ENCODE measurements at regions not wholly inside any gene's neighbourhood (a gene's known extent, or its start where the extent isn't known, plus 50 kb on each side); places are given as distances from the start of the nearest gene placed in this dataset.

- Histone ChIP-seq H3K4me2 (ENCODE audit: low read depth, low read length) (no peak overlapping the region), H4K20me1 (ENCODE audit: insufficient read depth, low read length) (no peaks in the 10 kb centered on the region), H3K9me2 (replicated peaks; ENCODE audit: insufficient read depth, low read length) (no peaks in the 10 kb centered on the region), H3K4me1 (ENCODE audit: low read length) (peaks cover 20% of the 10 kb centered on the region), H3K79me2 (ENCODE audit: low read length) (no peaks in the 10 kb centered on the region), H3F3A (ENCODE audit: insufficient read depth, low read length) (peaks cover 10% of the 10 kb centered on the region; the same call in 1 of the 2 replicates), H2AFZ (ENCODE audit: low read length) (no peak overlapping the region), H3K27me3 (replicated peaks; ENCODE audit: insufficient read depth, low read length) (no peaks in the 10 kb centered on the region), H3K36me3 (replicated peaks; ENCODE audit: insufficient read depth, low read length) (no peaks in the 10 kb centered on the region), H3K27ac (ENCODE audit: low read length) (no peak overlapping the region), H3K9ac (ENCODE audit: low read length) (no peak overlapping the region), H3K9me3 (replicated peaks; ENCODE audit: insufficient read depth, low read length) (no peaks in the 10 kb centered on the region), H3K4me3 (ENCODE audit: low read length) (no peak overlapping the region)
- TF ChIP-seq EZH2 (optimal IDR thresholded peaks at IDR 0.05; ENCODE audit: low read depth, low read length): no peak
- no peak for TF ChIP-seq EZH2phosphoT487 (IDR thresholded peaks at IDR 0.05; ENCODE audit: low read length)
- TF ChIP-seq, protein P1, sequence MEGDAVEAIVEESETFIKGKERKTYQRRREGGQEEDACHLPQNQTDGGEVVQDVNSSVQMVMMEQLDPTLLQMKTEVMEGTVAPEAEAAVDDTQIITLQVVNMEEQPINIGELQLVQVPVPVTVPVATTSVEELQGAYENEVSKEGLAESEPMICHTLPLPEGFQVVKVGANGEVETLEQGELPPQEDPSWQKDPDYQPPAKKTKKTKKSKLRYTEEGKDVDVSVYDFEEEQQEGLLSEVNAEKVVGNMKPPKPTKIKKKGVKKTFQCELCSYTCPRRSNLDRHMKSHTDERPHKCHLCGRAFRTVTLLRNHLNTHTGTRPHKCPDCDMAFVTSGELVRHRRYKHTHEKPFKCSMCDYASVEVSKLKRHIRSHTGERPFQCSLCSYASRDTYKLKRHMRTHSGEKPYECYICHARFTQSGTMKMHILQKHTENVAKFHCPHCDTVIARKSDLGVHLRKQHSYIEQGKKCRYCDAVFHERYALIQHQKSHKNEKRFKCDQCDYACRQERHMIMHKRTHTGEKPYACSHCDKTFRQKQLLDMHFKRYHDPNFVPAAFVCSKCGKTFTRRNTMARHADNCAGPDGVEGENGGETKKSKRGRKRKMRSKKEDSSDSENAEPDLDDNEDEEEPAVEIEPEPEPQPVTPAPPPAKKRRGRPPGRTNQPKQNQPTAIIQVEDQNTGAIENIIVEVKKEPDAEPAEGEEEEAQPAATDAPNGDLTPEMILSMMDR (IDR thresholded peaks at IDR 0.05; ENCODE audit: low read length): no peak
- DNase-seq: no peak
Observed at GRCh38 chr2:150569761-150570160, 82.3 kb upstream of the RND3 start.

GRCh38 chr2:150567771-150568301 is 80.4 kb upstream of the RND3 start:
- TF ChIP-seq, protein P1 (IDR thresholded peaks at IDR 0.05; ENCODE audit: low read length): no peak
- no peak for TF ChIP-seq EZH2 (optimal IDR thresholded peaks at IDR 0.05; ENCODE audit: low read depth, low read length)
- no peak for TF ChIP-seq EZH2phosphoT487 (IDR thresholded peaks at IDR 0.05; ENCODE audit: low read length)
- Histone ChIP-seq H3F3A (ENCODE audit: insufficient read depth, low read length) (peaks cover 3% of the 10 kb centered on the region; the same call in 1 of the 2 replicates), H3K27ac (ENCODE audit: low read length) (no peak overlapping the region), H3K4me1 (ENCODE audit: low read length) (peaks cover 10% of the 10 kb centered on the region), H3K4me2 (ENCODE audit: low read depth, low read length) (no peak overlapping the region), H4K20me1 (ENCODE audit: insufficient read depth, low read length) (no peaks in the 10 kb centered on the region), H2AFZ (ENCODE audit: low read length) (no peak overlapping the region), H3K79me2 (ENCODE audit: low read length) (no peaks in the 10 kb centered on the region), H3K9me2 (replicated peaks; ENCODE audit: insufficient read depth, low read length) (no peaks in the 10 kb centered on the region), H3K9me3 (replicated peaks; ENCODE audit: insufficient read depth, low read length) (no peaks in the 10 kb centered on the region), H3K36me3 (replicated peaks; ENCODE audit: insufficient read depth, low read length) (no peaks in the 10 kb centered on the region), H3K9ac (ENCODE audit: low read length) (no peak overlapping the region), H3K4me3 (ENCODE audit: low read length) (no peak overlapping the region), H3K27me3 (replicated peaks; ENCODE audit: insufficient read depth, low read length) (no peaks in the 10 kb centered on the region)
- DNase-seq: no peak

DNA sequence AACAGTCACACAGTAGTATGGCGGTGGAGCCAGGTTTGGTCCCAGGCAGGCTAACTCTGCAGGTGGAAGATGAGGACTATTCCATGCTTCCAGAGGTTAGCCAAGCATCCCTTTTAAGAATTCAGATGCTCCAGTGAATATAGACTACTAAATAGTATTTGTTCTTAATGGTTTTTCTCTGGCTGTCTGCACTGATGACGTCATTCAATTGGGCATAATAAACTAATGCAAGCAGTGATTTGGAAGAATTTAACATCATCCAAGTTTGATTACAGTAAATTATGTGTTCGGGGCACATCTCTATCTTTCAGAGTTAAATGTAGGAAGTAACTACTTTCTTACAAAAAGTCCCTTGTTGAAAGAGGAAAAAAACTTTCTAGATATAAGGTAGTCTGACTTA is 78.8 kb upstream of the RND3 start:
- Histone ChIP-seq H3K79me2 (ENCODE audit: low read length) (no peaks in the 10 kb centered on the region), H3K4me1 (ENCODE audit: low read length) (no peaks in the 10 kb centered on the region), H4K20me1 (ENCODE audit: insufficient read depth, low read length) (no peaks in the 10 kb centered on the region), H3K27me3 (replicated peaks; ENCODE audit: insufficient read depth, low read length) (no peaks in the 10 kb centered on the region), H3K36me3 (replicated peaks; ENCODE audit: insufficient read depth, low read length) (no peaks in the 10 kb centered on the region), H3K4me2 (ENCODE audit: low read depth, low read length) (no peak overlapping the region), H3F3A (ENCODE audit: insufficient read depth, low read length) (no peaks in the 10 kb centered on the region), H3K4me3 (ENCODE audit: low read length) (no peak overlapping the region), H2AFZ (ENCODE audit: low read length) (no peak overlapping the region), H3K9me3 (replicated peaks; ENCODE audit: insufficient read depth, low read length) (no peaks in the 10 kb centered on the region), H3K27ac (ENCODE audit: low read length) (no peak overlapping the region), H3K9me2 (replicated peaks; ENCODE audit: insufficient read depth, low read length) (no peaks in the 10 kb centered on the region), H3K9ac (ENCODE audit: low read length) (no peak overlapping the region)
- TF ChIP-seq EZH2 (optimal IDR thresholded peaks at IDR 0.05; ENCODE audit: low read depth, low read length): no peak
- TF ChIP-seq, protein P1 (IDR thresholded peaks at IDR 0.05; ENCODE audit: low read length): no peak
- TF ChIP-seq EZH2phosphoT487 (IDR thresholded peaks at IDR 0.05; ENCODE audit: low read length): no peak
- no peak for DNase-seq
